ENCODE measurements at regions not wholly inside any gene's neighbourhood (a gene's known extent, or its start where the extent isn't known, plus 50 kb on each side); places are given as distances from the start of the nearest gene placed in this dataset.

DNA sequence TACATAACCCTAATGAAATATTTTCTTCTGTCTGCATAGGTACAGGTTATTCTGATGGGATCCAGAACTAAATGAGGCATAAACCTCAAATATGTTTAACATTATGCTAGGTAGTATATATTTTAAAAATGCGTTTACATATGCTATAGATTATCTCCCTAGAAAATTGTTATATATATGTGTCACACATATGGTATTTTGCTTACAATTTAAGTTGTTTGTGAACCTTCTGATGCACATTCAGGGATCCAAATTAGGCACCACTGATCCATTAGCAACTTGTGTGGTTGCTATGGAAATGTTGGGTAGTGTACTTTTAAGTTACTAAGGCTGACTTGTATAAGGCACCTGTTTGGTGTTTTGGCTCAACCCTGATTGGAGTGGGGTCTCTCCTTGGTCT, 456.7 kb downstream of the AEBP2 start:
- TF ChIP-seq, protein P1, sequence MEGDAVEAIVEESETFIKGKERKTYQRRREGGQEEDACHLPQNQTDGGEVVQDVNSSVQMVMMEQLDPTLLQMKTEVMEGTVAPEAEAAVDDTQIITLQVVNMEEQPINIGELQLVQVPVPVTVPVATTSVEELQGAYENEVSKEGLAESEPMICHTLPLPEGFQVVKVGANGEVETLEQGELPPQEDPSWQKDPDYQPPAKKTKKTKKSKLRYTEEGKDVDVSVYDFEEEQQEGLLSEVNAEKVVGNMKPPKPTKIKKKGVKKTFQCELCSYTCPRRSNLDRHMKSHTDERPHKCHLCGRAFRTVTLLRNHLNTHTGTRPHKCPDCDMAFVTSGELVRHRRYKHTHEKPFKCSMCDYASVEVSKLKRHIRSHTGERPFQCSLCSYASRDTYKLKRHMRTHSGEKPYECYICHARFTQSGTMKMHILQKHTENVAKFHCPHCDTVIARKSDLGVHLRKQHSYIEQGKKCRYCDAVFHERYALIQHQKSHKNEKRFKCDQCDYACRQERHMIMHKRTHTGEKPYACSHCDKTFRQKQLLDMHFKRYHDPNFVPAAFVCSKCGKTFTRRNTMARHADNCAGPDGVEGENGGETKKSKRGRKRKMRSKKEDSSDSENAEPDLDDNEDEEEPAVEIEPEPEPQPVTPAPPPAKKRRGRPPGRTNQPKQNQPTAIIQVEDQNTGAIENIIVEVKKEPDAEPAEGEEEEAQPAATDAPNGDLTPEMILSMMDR (IDR thresholded peaks at IDR 0.05; ENCODE audit: low read depth, low read length, missing control alignments): no peak
- Histone ChIP-seq H3K27me3 (replicated peaks) (no peaks in the 10 kb centered on the region), H3K27ac (no peak overlapping the region), H3K36me3 (replicated peaks) (no peaks in the 10 kb centered on the region), H3K4me3 (ENCODE audit: low read depth, low read length) (no peak overlapping the region)
- no peak for DNase-seq
- in situ Hi-C loops (cut with HindIII; ENCODE audit: low pct_ligation_motif_present, low sequenced_read_pairs): no loop called here

DNA sequence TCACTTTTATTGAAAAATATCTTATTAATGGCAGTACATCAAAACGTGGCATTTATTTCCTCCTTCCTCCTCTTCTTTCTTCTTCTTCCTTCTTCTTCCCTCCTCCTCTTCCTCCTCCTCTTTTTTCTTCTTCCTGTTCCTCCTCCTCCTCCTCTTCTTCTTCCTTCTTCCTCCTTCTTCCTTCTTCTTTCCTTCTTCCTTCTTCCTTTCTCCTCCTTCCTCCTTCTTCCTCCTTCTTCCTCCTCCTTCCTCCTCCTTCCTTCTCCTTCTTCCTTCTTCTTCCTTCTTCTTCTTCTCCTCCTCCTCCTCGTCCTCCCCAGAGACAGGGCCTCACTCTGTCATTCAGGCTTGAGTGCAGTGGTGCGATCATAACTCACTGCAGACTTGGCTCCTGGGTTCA, 457.2 kb downstream of the AEBP2 start:
- in situ Hi-C loops (cut with HindIII; ENCODE audit: low pct_ligation_motif_present, low sequenced_read_pairs): no loop called here
- TF ChIP-seq, protein P1 (IDR thresholded peaks at IDR 0.05; ENCODE audit: low read depth, low read length, missing control alignments): no peak
- Histone ChIP-seq H3K36me3 (replicated peaks) (no peaks in the 10 kb centered on the region), H3K27ac (no peak overlapping the region), H3K4me3 (ENCODE audit: low read depth, low read length) (no peak overlapping the region), H3K27me3 (replicated peaks) (no peaks in the 10 kb centered on the region)
- no peak for DNase-seq

DNA sequence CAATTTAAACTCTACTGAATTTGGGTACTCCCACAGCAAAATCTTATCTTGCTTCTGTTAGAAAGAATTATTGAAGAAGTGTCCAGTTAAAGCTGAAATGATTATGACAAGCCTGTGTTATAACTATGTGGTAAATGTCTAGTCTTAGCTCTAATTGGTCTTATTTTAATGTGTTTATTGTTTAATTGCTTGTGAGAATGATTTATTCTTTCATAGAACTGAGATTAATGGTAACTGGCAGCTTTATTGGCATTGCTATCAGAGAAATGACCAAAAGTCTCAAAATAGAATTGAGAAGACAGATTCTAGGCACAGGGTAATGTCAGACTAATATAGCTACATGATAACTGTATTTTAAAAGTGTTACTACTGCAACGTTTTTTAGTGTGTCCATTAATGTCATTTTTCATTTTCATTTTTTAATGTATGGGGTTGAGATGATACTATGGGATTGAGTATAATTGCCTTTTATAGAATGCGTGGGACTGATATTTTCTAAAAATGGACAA, 458.7 kb downstream of the AEBP2 start:
- H3K4me3 ChIP-seq (ENCODE audit: low read depth, low read length): no peak overlapping the region
- H3K27me3 ChIP-seq (replicated peaks): no peaks in the 10 kb centered on the region
- TF ChIP-seq, protein P1 (IDR thresholded peaks at IDR 0.05; ENCODE audit: low read depth, low read length, missing control alignments): no peak
- no peak overlapping the region for H3K27ac ChIP-seq
- H3K36me3 ChIP-seq (replicated peaks): no peaks in the 10 kb centered on the region
- DNase-seq: no peak
- in situ Hi-C loops (cut with HindIII; ENCODE audit: low pct_ligation_motif_present, low sequenced_read_pairs): no loop called here

DNA sequence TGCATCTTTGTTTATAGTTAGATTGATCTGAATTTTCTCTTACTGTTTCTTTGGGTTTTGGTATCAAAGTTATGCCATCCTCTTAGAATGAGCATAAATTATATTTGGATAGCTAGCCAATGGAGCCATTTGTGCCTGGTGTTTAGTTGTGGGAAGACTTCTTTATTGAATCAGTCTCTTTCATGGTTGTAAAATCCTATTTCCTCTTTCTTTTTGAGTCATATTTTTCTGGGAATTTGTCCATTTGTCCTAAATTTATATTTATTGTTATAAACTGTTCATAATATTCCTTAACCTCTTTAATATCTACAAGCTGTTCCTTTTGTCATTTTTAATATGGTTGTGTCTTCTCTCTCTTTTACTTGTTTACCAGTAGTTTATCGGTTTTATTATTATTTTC, 462.5 kb downstream of the AEBP2 start:
- in situ Hi-C loops (cut with HindIII; ENCODE audit: low pct_ligation_motif_present, low sequenced_read_pairs): no loop called here
- Histone ChIP-seq H3K36me3 (replicated peaks) (no peaks in the 10 kb centered on the region), H3K4me3 (ENCODE audit: low read depth, low read length) (no peak overlapping the region), H3K27ac (no peak overlapping the region), H3K27me3 (replicated peaks) (no peaks in the 10 kb centered on the region)
- TF ChIP-seq, protein P1 (IDR thresholded peaks at IDR 0.05; ENCODE audit: low read depth, low read length, missing control alignments): no peak
- DNase-seq: no peak

DNA sequence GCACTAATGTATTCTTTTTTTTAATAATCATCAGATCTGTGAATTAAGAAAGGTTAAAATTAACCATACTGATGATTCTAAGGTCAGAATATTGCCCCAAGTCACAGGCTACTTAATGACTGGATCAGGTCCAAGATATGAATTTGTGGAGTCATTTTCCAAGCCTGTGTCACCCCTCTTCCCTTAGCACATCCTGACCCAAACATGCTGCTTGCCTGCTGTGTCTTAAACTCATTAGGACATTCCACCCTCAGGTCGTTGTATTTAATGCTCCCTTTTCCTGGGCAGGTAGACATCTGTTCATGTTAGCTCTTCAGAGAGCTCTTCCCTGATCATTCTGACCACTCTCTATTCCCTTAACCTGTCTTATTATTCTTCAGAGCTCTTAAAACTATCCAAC, 463.5 kb upstream of the PDE3A start:
- no peak for DNase-seq
- no peak overlapping the region for H3K27ac ChIP-seq
- in situ Hi-C loops (cut with HindIII; ENCODE audit: low pct_ligation_motif_present, low sequenced_read_pairs): no loop called here
- TF ChIP-seq, protein P1 (IDR thresholded peaks at IDR 0.05; ENCODE audit: low read depth, low read length, missing control alignments): no peak
- no peaks in the 10 kb centered on the region for H3K36me3 ChIP-seq (replicated peaks)
- H3K27me3 ChIP-seq (replicated peaks): no peaks in the 10 kb centered on the region
- H3K4me3 ChIP-seq (ENCODE audit: low read depth, low read length): no peak overlapping the region

DNA sequence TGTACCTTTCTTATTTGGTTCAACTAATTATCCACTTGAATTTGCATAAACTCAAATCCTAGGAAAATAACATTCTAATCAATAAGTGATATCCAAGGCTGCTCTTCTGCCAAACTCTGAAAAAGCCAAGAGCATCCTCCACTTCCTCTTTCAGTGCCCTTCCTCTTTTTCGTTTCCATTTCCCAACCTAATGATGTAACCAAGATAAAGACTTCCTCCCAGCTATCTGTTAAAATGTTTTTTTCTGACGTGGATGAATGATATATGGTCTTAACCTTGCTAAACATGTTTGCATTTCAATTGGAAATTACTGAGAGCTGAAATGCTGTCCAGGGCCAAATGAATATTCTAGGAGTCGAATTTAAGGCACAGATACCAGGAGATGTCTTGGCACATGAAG, 459.5 kb upstream of the PDE3A start:
- no peak overlapping the region for H3K4me3 ChIP-seq (ENCODE audit: low read depth, low read length)
- H3K27me3 ChIP-seq (replicated peaks): no peaks in the 10 kb centered on the region
- no peaks in the 10 kb centered on the region for H3K36me3 ChIP-seq (replicated peaks)
- no peak overlapping the region for H3K27ac ChIP-seq
- no peak for DNase-seq
- in situ Hi-C loops (cut with HindIII; ENCODE audit: low pct_ligation_motif_present, low sequenced_read_pairs): no loop called here
- TF ChIP-seq, protein P1 (IDR thresholded peaks at IDR 0.05; ENCODE audit: low read depth, low read length, missing control alignments): no peak

Data from brain microvascular endothelial cell (primary cell).